GM13977 (cell line): ENCODE measurements at regions not wholly inside any gene's neighbourhood (a gene's known extent, or its start where the extent isn't known, plus 50 kb on each side); places are given as distances from the start of the nearest gene placed in this dataset.

Experiments used
- DNase-seq: peaks from one replicate; pipeline ENCODE4 v3.0.0; 2012; ENCODE audit warnings: low spot score
- in situ Hi-C: fragments of 300-500 bp; cut with MboI; formaldehyde crosslinking; loops from one replicate; pipeline ENCODE4 v1.12.0; 2022; ENCODE audit warnings: low sequenced_read_pairs, low pct_unique_long_range_greater_than_20kb, mixed read lengths, inconsistent platforms; ENCODE audit not compliant: unreplicated experiment
- TF ChIP-seq, protein P1 (sequence below): IDR thresholded peaks from 2 replicates; pipeline ENCODE4 v1.5.1; 2012; ENCODE audit warnings: mild to moderate bottlenecking, control low read depth; ENCODE audit not compliant: insufficient read depth; ENCODE audit errors: extremely low read depth, missing control alignments

- in situ Hi-C loops: no loop called here
- DNase-seq: no peak
- TF ChIP-seq, protein P1, sequence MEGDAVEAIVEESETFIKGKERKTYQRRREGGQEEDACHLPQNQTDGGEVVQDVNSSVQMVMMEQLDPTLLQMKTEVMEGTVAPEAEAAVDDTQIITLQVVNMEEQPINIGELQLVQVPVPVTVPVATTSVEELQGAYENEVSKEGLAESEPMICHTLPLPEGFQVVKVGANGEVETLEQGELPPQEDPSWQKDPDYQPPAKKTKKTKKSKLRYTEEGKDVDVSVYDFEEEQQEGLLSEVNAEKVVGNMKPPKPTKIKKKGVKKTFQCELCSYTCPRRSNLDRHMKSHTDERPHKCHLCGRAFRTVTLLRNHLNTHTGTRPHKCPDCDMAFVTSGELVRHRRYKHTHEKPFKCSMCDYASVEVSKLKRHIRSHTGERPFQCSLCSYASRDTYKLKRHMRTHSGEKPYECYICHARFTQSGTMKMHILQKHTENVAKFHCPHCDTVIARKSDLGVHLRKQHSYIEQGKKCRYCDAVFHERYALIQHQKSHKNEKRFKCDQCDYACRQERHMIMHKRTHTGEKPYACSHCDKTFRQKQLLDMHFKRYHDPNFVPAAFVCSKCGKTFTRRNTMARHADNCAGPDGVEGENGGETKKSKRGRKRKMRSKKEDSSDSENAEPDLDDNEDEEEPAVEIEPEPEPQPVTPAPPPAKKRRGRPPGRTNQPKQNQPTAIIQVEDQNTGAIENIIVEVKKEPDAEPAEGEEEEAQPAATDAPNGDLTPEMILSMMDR: no peak
Measured at GRCh38 chr10:65611592-65611991, 1314.2 kb upstream of the LRRTM3 start.

GRCh38 chr10:65614956-65615565 is 1310.8 kb upstream of the LRRTM3 start:
- TF ChIP-seq, protein P1: no peak
- DNase-seq: no peak
- in situ Hi-C loops: no loop called here

- no peak for DNase-seq
- TF ChIP-seq, protein P1: no peak
- in situ Hi-C loops: no loop called here
Measured at GRCh38 chr10:65618126-65618525, 1307.7 kb upstream of the LRRTM3 start.

GRCh38 chr10:65620404-65621048 is 1305.3 kb upstream of the LRRTM3 start:
- TF ChIP-seq, protein P1: no peak
- DNase-seq: no peak
- in situ Hi-C loops: no loop called here

DNA sequence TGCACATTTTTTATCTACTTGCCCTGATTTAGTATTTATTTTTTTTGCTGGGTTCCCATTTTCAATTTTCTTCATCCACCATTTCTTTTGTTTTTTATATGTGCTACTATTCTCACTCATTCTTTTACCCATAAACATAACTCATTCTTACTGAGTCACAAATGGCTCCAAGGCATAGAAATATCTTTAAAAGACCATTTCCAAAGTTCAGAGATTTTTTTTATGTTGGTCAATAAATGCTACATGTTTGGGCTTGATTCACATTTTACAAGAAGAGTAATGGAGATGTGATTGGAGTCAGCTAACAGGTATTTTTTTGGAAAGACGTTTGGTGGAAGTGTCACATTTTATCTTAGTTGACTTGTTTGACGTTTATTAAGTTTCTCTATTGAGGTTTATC is 1303.2 kb upstream of the LRRTM3 start:
- DNase-seq: no peak
- TF ChIP-seq, protein P1: no peak
- in situ Hi-C loops: no loop called here

DNA sequence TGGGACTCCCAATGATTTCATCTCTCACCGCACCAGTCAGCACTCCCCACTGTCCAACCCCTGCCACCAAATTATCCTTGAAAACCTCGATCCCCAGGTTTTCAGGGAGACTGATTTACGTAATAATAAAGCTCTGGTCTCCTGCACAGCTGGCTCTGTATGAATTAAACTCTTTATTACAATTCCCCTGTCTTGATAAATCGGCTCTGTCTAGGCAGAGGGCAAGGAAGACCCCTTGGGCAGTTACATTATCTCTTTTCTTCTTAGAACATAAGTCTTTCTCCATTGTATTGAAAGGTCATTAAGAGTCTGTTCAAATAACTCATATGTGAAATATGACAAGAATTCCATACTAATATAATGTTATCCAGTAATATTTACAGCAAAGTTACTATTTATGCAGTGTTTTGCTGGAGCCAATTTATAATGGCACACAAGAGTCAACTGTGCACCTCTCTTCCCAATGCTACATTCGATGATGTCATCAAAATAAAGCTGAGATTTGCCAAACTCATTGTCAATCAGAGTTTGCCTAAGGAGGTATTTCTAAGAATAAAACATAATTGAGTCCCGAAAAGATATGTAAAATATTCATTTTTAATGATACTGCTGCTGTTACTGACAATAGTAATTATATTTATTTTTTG is 1297.2 kb upstream of the LRRTM3 start:
- TF ChIP-seq, protein P1: no peak
- in situ Hi-C loops: no loop called here

More for the DNA sequence above, 1297.2 kb upstream of the LRRTM3 start:
- no peak for DNase-seq
